HCT116 (cell line): ENCODE measurements at regions not wholly inside any gene's neighbourhood (a gene's known extent, or its start where the extent isn't known, plus 50 kb on each side); places are given as distances from the start of the nearest gene placed in this dataset.

Experiments used
- ATAC-seq: fragments of 200-7000 bp; cut with Tn5 transposase; 2 replicates; pipeline ENCODE4 v1.9.1; 2020; ENCODE audit warnings: mild to moderate bottlenecking, moderate library complexity
- BruUV-seq: library from RNA; stranded (reverse); fragments of 400-500 nt; replicated peaks from 2 replicates; lab custom pipeline; 2021; lab: Mats Ljungman, UMichigan
- CTCF ChIA-PET: fragments of 300-600 bp; sonication (Branson Sonifier 250); formaldehyde crosslinking; loops from one replicate; lab custom pipeline; 2021; ENCODE audit warnings: antibody characterized with exemption; lab: Charles Lee
- POLR2A ChIA-PET: fragments of 300-600, 350-600 bp; sonication (Branson Sonifier 250); formaldehyde crosslinking; loops from one replicate; lab custom pipeline; 2021; ENCODE audit warnings: antibody characterized with exemption; lab: Charles Lee
- RAD21 ChIA-PET, 2 experiments: fragments of 300-600 bp; sonication (Branson Sonifier 250); formaldehyde crosslinking; loops; one replicate each; lab custom pipeline; 2023; ENCODE audit warnings: low total read pairs in 2 of 2; ENCODE audit not compliant: uncharacterized antibody in 2 of 2, unreplicated experiment in 2 of 2, low non-redundant PET in 1 of 2; lab: Charles Lee
- DNase-seq: peaks from one replicate; pipeline ENCODE4 v3.0.0-alpha.2; 2010; ENCODE audit warnings: low read depth, low spot score
- H2AFZ ChIP-seq: fragments of 200-600 bp; shearing (Covaris generic), sonication (generic); 2 replicates; pipeline ENCODE4 v1.6.1; 2017; ENCODE audit warnings: low read depth, mixed run types, mixed read lengths, antibody characterized with exemption, low read length; ENCODE audit not compliant: poor library complexity, severe bottlenecking
- H3K27ac ChIP-seq: 2 replicates; pipeline ENCODE4 v1.5.1; 2012; ENCODE audit warnings: low read depth, low read length
- H3K27me3 ChIP-seq: fragments of 200-600 bp; sonication (generic); 2 replicates; pipeline ENCODE4 v1.6.1; 2016; ENCODE audit warnings: mixed run types, low read length, mixed read lengths; ENCODE audit not compliant: insufficient read depth
- H3K36me3 ChIP-seq, 2 experiments: fragments of 200-500 bp in 1 of 2; fragments of 200-600 bp in 1 of 2; sonication (Bioruptor generic) in 1 of 2; sonication (generic) in 1 of 2; 2 replicates each; pipeline versions ENCODE4 v1.5.1 to v1.6.1; 2014 to 2016; ENCODE audit warnings: low read length in 2 of 2, inconsistent platforms in 1 of 2, mixed read lengths in 1 of 2, mixed run types in 1 of 2; ENCODE audit not compliant: insufficient read depth in 2 of 2, control insufficient read depth in 1 of 2
- H3K4me1 ChIP-seq, 2 experiments: fragments of 200-600 bp in 1 of 2; sonication (generic) in 1 of 2; 2 replicates each; pipeline versions ENCODE4 v1.5.1 to v1.6.1; 2012 to 2017; ENCODE audit warnings: low read length in 2 of 2, inconsistent platforms in 1 of 2, mild to moderate bottlenecking in 1 of 2, mixed read lengths in 1 of 2, mixed run types in 1 of 2, moderate library complexity in 1 of 2; ENCODE audit not compliant: insufficient read depth in 2 of 2, control insufficient read depth in 1 of 2
- H3K4me2 ChIP-seq: fragments of 200-600 bp; sonication (generic); 2 replicates; pipeline ENCODE4 v1.6.1; 2017; ENCODE audit warnings: mixed run types, low read length, mixed read lengths
- H3K4me3 ChIP-seq, 2 experiments: fragments of 200-600 bp in 1 of 2; sonication (generic) in 1 of 2; replicated peaks in 1 of 2; 2 replicates each; pipeline ENCODE4 v1.5.1; 2011 to 2016; ENCODE audit warnings: low read length in 2 of 2, control low read depth in 1 of 2, low read depth in 1 of 2, mild to moderate bottlenecking in 1 of 2, mixed read lengths in 1 of 2, mixed run types in 1 of 2
- H3K79me2 ChIP-seq: fragments of 200-600 bp; sonication (generic); 2 replicates; pipeline ENCODE4 v1.6.1; 2017; ENCODE audit warnings: mild to moderate bottlenecking, mixed run types, low read length, moderate library complexity, mixed read lengths; ENCODE audit not compliant: insufficient read depth
- H3K9ac ChIP-seq: fragments of 200-600 bp; sonication (generic); 2 replicates; pipeline ENCODE4 v1.6.1; 2016; ENCODE audit warnings: low read length, mixed read lengths
- H3K9me2 ChIP-seq: fragments of 200-600 bp; sonication (generic), shearing (Covaris generic); 2 replicates; pipeline ENCODE4 v1.6.1; 2017; ENCODE audit warnings: mixed run types, mild to moderate bottlenecking, moderate library complexity; ENCODE audit not compliant: insufficient read depth
- H3K9me3 ChIP-seq, 2 experiments: fragments of 200-500 bp in 1 of 2; fragments of 200-600 bp in 1 of 2; sonication (Bioruptor generic) in 1 of 2; sonication (generic) in 1 of 2; 2 replicates each; pipeline ENCODE4 v1.6.1; 2014 to 2017; ENCODE audit warnings: low read length in 2 of 2, mixed read lengths in 2 of 2, inconsistent platforms in 1 of 2, low read depth in 1 of 2, mild to moderate bottlenecking in 1 of 2, mixed run types in 1 of 2, moderate library complexity in 1 of 2; ENCODE audit not compliant: control insufficient read depth in 1 of 2, insufficient read depth in 1 of 2
- H4K20me1 ChIP-seq: fragments of 200-600 bp; sonication (generic), shearing (Covaris generic); 2 replicates; pipeline ENCODE4 v1.6.1; 2017; ENCODE audit warnings: mixed run types, mild to moderate bottlenecking, moderate library complexity; ENCODE audit not compliant: insufficient read depth
- CBX3 ChIP-seq: IDR thresholded peaks from 2 replicates; pipeline ENCODE4 v1.6.1; 2012; ENCODE audit warnings: low read depth
- EGR1 ChIP-seq: IDR thresholded peaks from 2 replicates; pipeline ENCODE4 v1.6.1; 2012; ENCODE audit warnings: low read depth
- EZH2 ChIP-seq: fragments of 200-600 bp; sonication (generic); IDR thresholded peaks from 2 replicates; pipeline ENCODE4 v1.6.1; 2017; ENCODE audit warnings: antibody characterized with exemption, mixed run types
- EZH2phosphoT487 ChIP-seq: fragments of 200-600 bp; IDR thresholded peaks from 2 replicates; pipeline ENCODE4 v1.6.1; 2018; ENCODE audit warnings: antibody characterized with exemption, borderline replicate concordance
- POLR2A ChIP-seq: IDR thresholded peaks from 2 replicates; pipeline ENCODE4 v1.7.0; 2011; ENCODE audit warnings: borderline replicate concordance; ENCODE audit not compliant: insufficient read depth, insufficient read length; ENCODE audit errors: extremely low read depth
- POLR2AphosphoS5 ChIP-seq: IDR thresholded peaks from 2 replicates; pipeline ENCODE4 v1.6.1; 2011; ENCODE audit warnings: mild to moderate bottlenecking, low read depth, low read length, moderate library complexity
- RAD21 ChIP-seq: IDR thresholded peaks from 2 replicates; pipeline ENCODE4 v1.6.1; 2012; ENCODE audit warnings: low read depth, mild to moderate bottlenecking
- SIN3A ChIP-seq: IDR thresholded peaks from 2 replicates; pipeline ENCODE4 v1.6.1; 2012; ENCODE audit warnings: low read depth
- SRF ChIP-seq: IDR thresholded peaks from 2 replicates; pipeline ENCODE4 v1.6.1; 2012; ENCODE audit warnings: low read depth
- YY1 ChIP-seq: IDR thresholded peaks from 2 replicates; pipeline ENCODE4 v1.6.1; 2011; ENCODE audit warnings: low read length, low read depth, moderate library complexity, mild to moderate bottlenecking; ENCODE audit not compliant: insufficient replicate concordance; ENCODE audit errors: extremely low read depth
- ZFX ChIP-seq: fragments of 450-650 bp; IDR thresholded peaks from 2 replicates; pipeline ENCODE4 v1.6.1; 2017
- ZNF274 ChIP-seq: fragments of 200-500 bp; sonication (Bioruptor generic); IDR thresholded peaks from 2 replicates; pipeline ENCODE4 v1.6.1; 2014; ENCODE audit warnings: mild to moderate bottlenecking, low read depth, low read length, inconsistent platforms
- intact Hi-C: fragments of 100-400 bp; cut with micrococcal nuclease; formaldehyde crosslinking; loops from 2 replicates; pipeline ENCODE4 v1.10.0; 2022
- TF ChIP-seq, protein P1 (sequence below): IDR thresholded peaks from 2 replicates; pipeline ENCODE4 v1.6.1; 2011; ENCODE audit warnings: mild to moderate bottlenecking, low read length, moderate library complexity; ENCODE audit not compliant: insufficient replicate concordance; ENCODE audit errors: extremely low read depth
- TF ChIP-seq, protein P2 (sequence below), 3 experiments: fragments of 200-600 bp in 1 of 3; sonication (generic) in 1 of 3; IDR thresholded peaks in 2 of 3; conservative IDR thresholded peaks in 1 of 3; 2 replicates each; pipeline ENCODE4 v1.5.1; 2012 to 2017; ENCODE audit warnings: low read depth in 2 of 3, low read length in 2 of 3, antibody characterized with exemption in 1 of 3, borderline replicate concordance in 1 of 3, control low read depth in 1 of 3, mild to moderate bottlenecking in 1 of 3, mixed read lengths in 1 of 3, mixed run types in 1 of 3, moderate library complexity in 1 of 3; ENCODE audit not compliant: insufficient read depth in 1 of 3
- TF ChIP-seq, protein P3 (sequence below): IDR thresholded peaks from 2 replicates; pipeline ENCODE4 v1.6.1; 2012

DNA sequence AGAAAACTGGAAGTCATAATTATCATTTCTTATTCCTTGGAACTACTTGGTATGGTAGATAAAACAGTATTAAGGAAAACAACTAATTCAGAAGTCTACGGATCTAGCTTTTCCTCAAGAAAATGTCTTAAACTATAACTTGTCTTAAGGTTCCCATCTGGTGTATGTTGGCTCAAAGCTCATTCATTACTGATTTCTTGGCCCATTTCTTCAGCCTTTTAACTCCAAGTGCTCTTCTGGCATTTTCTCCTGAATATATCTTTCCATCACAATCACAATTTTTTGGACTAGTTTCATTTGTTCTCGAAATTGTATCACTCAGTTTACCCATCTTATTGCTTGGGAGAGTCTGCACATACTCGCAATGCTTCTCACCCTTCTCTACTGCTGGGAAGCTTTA is 150.1 kb downstream of the C12orf50 start:
- Histone ChIP-seq H3K79me2 (no peaks in the 10 kb centered on the region), H3K9me2 (no peaks in the 10 kb centered on the region), H3K27me3 (no peaks in the 10 kb centered on the region), H3K36me3 (no peaks in the 10 kb centered on the region), H3K4me3 (no peak overlapping the region), H4K20me1 (no peaks in the 10 kb centered on the region), H3K9ac (no peak overlapping the region), H3K4me2 (no peak overlapping the region), H3K27ac (no peak overlapping the region), H2AFZ (no peak overlapping the region), H3K4me1 (no peaks in the 10 kb centered on the region), H3K9me3 (no peaks in the 10 kb centered on the region)
- DNase-seq (no peak), ATAC-seq (no peak)
- POLR2A ChIA-PET, result no interaction called here
- TF ChIP-seq EZH2 (no peak), POLR2A (no peak), ZNF274 (no peak), EZH2phosphoT487 (no peak), CBX3 (no peak), ZFX (no peak)
- intact Hi-C loops, result no loop called here
- no TSS peak for BruUV-seq
- CTCF ChIA-PET, result no interaction called here
- RAD21 ChIA-PET, result no interaction called here

DNA sequence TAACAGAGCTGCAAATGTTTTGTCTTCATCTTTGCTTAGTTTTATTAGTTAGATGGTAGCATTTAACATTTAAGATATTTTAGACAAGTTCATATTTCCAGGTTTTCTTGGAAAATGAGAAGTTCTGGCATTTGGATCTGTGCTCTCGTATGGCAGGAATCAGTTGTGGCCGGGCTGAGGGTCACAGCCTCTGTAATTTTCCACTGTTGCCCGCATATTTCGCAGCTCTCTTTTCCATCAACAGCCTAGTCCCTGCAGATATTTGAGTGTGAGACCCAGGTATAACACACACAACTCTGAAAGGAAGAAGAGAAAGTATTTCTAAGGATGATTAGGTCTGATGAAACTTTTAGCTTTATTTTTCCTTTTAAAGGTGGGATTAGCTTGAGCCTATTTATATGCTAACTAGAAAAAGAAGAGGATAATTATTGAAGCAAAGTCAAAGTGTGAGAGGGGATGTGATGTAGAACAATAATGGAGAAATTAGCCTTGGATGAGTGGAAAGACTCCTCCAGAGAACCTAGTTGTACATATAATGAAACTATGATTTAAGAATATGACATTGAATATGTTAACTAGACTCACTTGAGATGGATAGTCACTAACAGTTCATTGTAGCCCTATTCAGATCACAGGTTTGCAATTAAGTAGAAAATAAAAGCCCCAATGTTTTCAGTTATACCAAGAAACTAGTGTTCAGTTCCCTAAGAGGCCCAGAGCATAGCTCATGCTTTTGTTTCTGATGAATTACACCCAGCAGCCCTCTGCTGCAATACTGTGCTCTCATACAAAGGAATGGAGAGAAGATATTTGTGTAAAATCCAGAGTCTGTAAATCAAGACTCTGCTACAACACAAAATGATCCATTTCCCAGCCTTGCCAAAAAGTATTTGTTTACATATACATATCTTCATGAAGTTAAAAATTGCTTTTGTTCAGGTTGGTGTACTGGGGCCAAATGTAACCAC is 158.4 kb downstream of the C12orf50 start:
- CTCF ChIA-PET, result no interaction called here
- no peak for DNase-seq
- Histone ChIP-seq H4K20me1 (no peaks in the 10 kb centered on the region), H3K27me3 (no peaks in the 10 kb centered on the region), H3K4me1 (no peaks in the 10 kb centered on the region), H3K27ac (no peak overlapping the region), H3K79me2 (no peaks in the 10 kb centered on the region), H2AFZ (no peak overlapping the region), H3K9me3 (no peaks in the 10 kb centered on the region), H3K9me2 (no peaks in the 10 kb centered on the region), H3K9ac (no peak overlapping the region), H3K4me2 (no peak overlapping the region), H3K4me3 (no peak overlapping the region), H3K36me3 (no peaks in the 10 kb centered on the region)
- RAD21 ChIA-PET, result no interaction called here
- no peak for ATAC-seq
- POLR2A ChIA-PET, result no interaction called here
- no TSS peak for BruUV-seq
- intact Hi-C loops, result no loop called here
- no peak for TF ChIP-seq POLR2AphosphoS5
- no peak for TF ChIP-seq POLR2A
- no peak for TF ChIP-seq EGR1
- TF ChIP-seq SRF, result no peak
- TF ChIP-seq RAD21, result no peak
- TF ChIP-seq, protein P1, sequence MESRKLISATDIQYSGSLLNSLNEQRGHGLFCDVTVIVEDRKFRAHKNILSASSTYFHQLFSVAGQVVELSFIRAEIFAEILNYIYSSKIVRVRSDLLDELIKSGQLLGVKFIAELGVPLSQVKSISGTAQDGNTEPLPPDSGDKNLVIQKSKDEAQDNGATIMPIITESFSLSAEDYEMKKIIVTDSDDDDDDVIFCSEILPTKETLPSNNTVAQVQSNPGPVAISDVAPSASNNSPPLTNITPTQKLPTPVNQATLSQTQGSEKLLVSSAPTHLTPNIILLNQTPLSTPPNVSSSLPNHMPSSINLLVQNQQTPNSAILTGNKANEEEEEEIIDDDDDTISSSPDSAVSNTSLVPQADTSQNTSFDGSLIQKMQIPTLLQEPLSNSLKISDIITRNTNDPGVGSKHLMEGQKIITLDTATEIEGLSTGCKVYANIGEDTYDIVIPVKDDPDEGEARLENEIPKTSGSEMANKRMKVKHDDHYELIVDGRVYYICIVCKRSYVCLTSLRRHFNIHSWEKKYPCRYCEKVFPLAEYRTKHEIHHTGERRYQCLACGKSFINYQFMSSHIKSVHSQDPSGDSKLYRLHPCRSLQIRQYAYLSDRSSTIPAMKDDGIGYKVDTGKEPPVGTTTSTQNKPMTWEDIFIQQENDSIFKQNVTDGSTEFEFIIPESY, result no peak
- TF ChIP-seq EZH2, result no peak
- no peak for TF ChIP-seq EZH2phosphoT487
- no peak for TF ChIP-seq CBX3
- no peak for TF ChIP-seq ZFX
- TF ChIP-seq, protein P2, sequence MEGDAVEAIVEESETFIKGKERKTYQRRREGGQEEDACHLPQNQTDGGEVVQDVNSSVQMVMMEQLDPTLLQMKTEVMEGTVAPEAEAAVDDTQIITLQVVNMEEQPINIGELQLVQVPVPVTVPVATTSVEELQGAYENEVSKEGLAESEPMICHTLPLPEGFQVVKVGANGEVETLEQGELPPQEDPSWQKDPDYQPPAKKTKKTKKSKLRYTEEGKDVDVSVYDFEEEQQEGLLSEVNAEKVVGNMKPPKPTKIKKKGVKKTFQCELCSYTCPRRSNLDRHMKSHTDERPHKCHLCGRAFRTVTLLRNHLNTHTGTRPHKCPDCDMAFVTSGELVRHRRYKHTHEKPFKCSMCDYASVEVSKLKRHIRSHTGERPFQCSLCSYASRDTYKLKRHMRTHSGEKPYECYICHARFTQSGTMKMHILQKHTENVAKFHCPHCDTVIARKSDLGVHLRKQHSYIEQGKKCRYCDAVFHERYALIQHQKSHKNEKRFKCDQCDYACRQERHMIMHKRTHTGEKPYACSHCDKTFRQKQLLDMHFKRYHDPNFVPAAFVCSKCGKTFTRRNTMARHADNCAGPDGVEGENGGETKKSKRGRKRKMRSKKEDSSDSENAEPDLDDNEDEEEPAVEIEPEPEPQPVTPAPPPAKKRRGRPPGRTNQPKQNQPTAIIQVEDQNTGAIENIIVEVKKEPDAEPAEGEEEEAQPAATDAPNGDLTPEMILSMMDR (IDR thresholded peaks at IDR 0.05 in 2 of 3, conservative IDR thresholded peaks at IDR 0.05 in 1 of 3; ENCODE audit: borderline replicate concordance in 1 of 3, insufficient read depth in 1 of 3, low read depth in 2 of 3, low read length in 2 of 3), result no peak
- TF ChIP-seq SIN3A, result no peak
- TF ChIP-seq, protein P3, sequence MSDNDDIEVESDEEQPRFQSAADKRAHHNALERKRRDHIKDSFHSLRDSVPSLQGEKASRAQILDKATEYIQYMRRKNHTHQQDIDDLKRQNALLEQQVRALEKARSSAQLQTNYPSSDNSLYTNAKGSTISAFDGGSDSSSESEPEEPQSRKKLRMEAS, result no peak
- TF ChIP-seq YY1, result no peak
